ENCODE measurements at regions not wholly inside any gene's neighbourhood (a gene's known extent, or its start where the extent isn't known, plus 50 kb on each side); places are given as distances from the start of the nearest gene placed in this dataset.

GRCh38 chr5:3510642-3511417, 84.8 kb upstream of the IRX1 start:
- Histone ChIP-seq H3K9me3 (ENCODE audit: insufficient read depth in 2 of 2, low read depth in 1 of 2, low read length in 1 of 2) (peaks cover 13% of the 10 kb centered on the region in 2 experiments), H4K20me1 (replicated peaks in 1 of 2; ENCODE audit: control insufficient read depth in 1 of 2, insufficient read depth in 2 of 2, low read length in 2 of 2) (no peaks in the 10 kb centered on the region), H2AK5ac (ENCODE audit: low read depth, low read length) (no peak overlapping the region), H2BK15ac (ENCODE audit: low read length) (no peak overlapping the region), H3K18ac (ENCODE audit: extremely low read depth, low read length) (no peak overlapping the region; the same call in 1 of the 2 replicates), H4K8ac (ENCODE audit: extremely low read depth, insufficient read depth, low read length) (no peak overlapping the region), H3K4me2 (ENCODE audit: insufficient read depth in 1 of 2, low read depth in 2 of 2, low read length in 2 of 2) (no peak overlapping the region; a peak in 1 of 4 replicates), H2AFZ (ENCODE audit: low read length) (0 out of 2 replicates have a peak overlapping the region, but pooled peaks have one; percentile 22), H2BK20ac (ENCODE audit: low read length) (no peak overlapping the region), H3K27me3 (replicated peaks in 1 of 4; ENCODE audit: control insufficient read depth in 3 of 4, extremely low read depth in 1 of 4, insufficient read depth in 3 of 4, low read length in 3 of 4) (no peaks in the 10 kb centered on the region), H3K14ac (ENCODE audit: insufficient read length) (no peak overlapping the region), H3K4ac (replicated peaks; ENCODE audit: insufficient read length, low read depth, low read length) (no peak overlapping the region), H3K36me3 (ENCODE audit: control insufficient read depth in 2 of 4, insufficient read depth in 4 of 4, low read length in 3 of 4) (no peaks in the 10 kb centered on the region), H4K91ac (replicated peaks; ENCODE audit: insufficient read length, low read length) (no peak overlapping the region), H3K79me1 (ENCODE audit: low read depth, low read length) (no peaks in the 10 kb centered on the region), H3K4me1 (replicated peaks in 1 of 4; ENCODE audit: control insufficient read depth in 3 of 4, insufficient read depth in 4 of 4, low read length in 3 of 4) (peaks cover 0 to 10% (median 6%) of the 10 kb centered on the region in 4 experiments; a peak in 5 of 7 replicates), H3K23me2 (ENCODE audit: low read depth, low read length) (no peaks in the 10 kb centered on the region), H3K79me2 (ENCODE audit: control insufficient read depth in 1 of 2, insufficient read depth in 2 of 2, low read length in 2 of 2) (no peaks in the 10 kb centered on the region), H2BK120ac (replicated peaks; ENCODE audit: low read depth, low read length) (no peak overlapping the region), H3K56ac (replicated peaks; ENCODE audit: insufficient read length, low read depth, low read length) (no peak overlapping the region), H3K27ac (ENCODE audit: low read depth, low read length) (no peak overlapping the region), H4K5ac (ENCODE audit: insufficient read length, low read depth, low read length) (no peak overlapping the region), H3K4me3 (ENCODE audit: extremely low read depth in 1 of 4, insufficient read depth in 2 of 4, low read depth in 3 of 4, low read length in 4 of 4) (no peak overlapping the region), H2BK12ac (ENCODE audit: low read depth, low read length) (peak overlapping the region; percentile 41; the same call in 1 of the 2 replicates), H2BK5ac (ENCODE audit: low read depth, low read length) (no peak overlapping the region), H3K23ac (ENCODE audit: insufficient read length) (no peak overlapping the region), H3K9ac (replicated peaks in 1 of 4; ENCODE audit: extremely low read depth in 1 of 4, low read depth in 3 of 4, low read length in 3 of 4) (no peak overlapping the region)
- CTCF ChIA-PET (ENCODE audit: partially characterized antibody): interaction anchor here (0.6 to 1.5 kb wide), 4 partner anchors 7 to 360 kb away, joined by 3 read pairs; no protein-coding TSS in a partner anchor
- POLR2A ChIA-PET (ENCODE audit: partially characterized antibody): no interaction called here
- FAIRE-seq: no peak
- no peak for DNase-seq (ENCODE audit: low read depth in 1 of 2, low spot score in 2 of 2)
- no peak for TF ChIP-seq RAD21 (IDR thresholded peaks at IDR 0.05 in 1 of 2, conservative IDR thresholded peaks at IDR 0.05 in 1 of 2; ENCODE audit: low read depth in 2 of 2, low read length in 2 of 2)
- TF ChIP-seq RXRA (IDR thresholded peaks at IDR 0.05; ENCODE audit: insufficient read depth, low read depth, low read length): no peak
- no peak for TF ChIP-seq SUZ12 (IDR thresholded peaks at IDR 0.05; ENCODE audit: low read length)
- no peak for TF ChIP-seq CREB1 (IDR thresholded peaks at IDR 0.05)
- 79% methylated on average over 14 of the region's 18 CpGs; no CpG with 5 or more reads in 1 of the 2 experiments for WGBS, 2 experiments (ENCODE audit: extremely low coverage in 1 of 2, insufficient coverage in 1 of 2, insufficient read length in 1 of 2, insufficient replicate concordance in 2 of 2, low coverage in 1 of 2, low lambda C conversion rate in 2 of 2, missing lambda C conversion rate in 1 of 2)
